ENCODE measurements at regions not wholly inside any gene's neighbourhood (a gene's known extent, or its start where the extent isn't known, plus 50 kb on each side); places are given as distances from the start of the nearest gene placed in this dataset.

DNA sequence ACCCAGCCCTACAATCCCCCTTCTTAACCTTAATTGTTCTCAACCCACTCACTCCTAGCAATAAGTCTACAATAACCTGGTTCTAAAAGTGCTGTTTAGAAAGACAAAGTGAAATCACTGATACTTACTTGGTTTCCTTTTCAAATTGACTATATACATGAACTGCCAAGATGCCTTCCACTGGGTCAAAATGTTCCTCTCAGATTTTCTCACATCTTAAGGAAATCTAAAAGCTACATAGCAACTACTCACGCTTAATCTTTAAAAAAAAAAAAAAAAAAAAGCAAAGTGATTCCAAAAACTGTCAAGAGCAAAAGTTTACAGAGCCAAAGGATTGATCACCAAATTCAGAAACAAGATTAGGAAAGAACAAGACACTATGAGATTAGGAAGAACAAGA is 68.7 kb upstream of the MAP4 start (continued):
- TF ChIP-seq, protein P1, sequence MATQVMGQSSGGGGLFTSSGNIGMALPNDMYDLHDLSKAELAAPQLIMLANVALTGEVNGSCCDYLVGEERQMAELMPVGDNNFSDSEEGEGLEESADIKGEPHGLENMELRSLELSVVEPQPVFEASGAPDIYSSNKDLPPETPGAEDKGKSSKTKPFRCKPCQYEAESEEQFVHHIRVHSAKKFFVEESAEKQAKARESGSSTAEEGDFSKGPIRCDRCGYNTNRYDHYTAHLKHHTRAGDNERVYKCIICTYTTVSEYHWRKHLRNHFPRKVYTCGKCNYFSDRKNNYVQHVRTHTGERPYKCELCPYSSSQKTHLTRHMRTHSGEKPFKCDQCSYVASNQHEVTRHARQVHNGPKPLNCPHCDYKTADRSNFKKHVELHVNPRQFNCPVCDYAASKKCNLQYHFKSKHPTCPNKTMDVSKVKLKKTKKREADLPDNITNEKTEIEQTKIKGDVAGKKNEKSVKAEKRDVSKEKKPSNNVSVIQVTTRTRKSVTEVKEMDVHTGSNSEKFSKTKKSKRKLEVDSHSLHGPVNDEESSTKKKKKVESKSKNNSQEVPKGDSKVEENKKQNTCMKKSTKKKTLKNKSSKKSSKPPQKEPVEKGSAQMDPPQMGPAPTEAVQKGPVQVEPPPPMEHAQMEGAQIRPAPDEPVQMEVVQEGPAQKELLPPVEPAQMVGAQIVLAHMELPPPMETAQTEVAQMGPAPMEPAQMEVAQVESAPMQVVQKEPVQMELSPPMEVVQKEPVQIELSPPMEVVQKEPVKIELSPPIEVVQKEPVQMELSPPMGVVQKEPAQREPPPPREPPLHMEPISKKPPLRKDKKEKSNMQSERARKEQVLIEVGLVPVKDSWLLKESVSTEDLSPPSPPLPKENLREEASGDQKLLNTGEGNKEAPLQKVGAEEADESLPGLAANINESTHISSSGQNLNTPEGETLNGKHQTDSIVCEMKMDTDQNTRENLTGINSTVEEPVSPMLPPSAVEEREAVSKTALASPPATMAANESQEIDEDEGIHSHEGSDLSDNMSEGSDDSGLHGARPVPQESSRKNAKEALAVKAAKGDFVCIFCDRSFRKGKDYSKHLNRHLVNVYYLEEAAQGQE (IDR thresholded peaks at IDR 0.05): no peak

DNA sequence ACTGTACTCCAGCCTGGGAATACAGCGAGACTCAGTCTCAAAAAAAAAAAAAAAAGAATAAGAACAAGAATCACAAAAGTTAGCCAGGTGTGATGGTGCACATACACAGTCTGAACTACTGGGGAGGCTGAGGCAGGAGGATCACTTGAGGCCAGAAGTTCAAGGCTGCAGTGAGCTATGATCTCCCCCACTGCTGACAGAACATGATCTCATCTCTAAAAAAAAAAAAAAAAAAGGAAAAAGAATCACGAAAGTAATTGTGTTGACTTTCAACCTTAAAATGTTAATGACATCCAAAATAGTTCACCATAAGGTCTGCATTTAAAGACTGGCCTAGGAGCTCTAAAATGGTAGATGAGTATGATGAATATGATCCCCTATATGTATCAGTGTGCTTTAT is 68.0 kb upstream of the MAP4 start:
- WGBS: 79% methylated on average over 2 of the region's 2 CpGs
- no peak overlapping the region for H3K4me3 ChIP-seq (ENCODE audit: low read depth in 1 of 3, low read length in 3 of 3)
- TF ChIP-seq, protein P1 (IDR thresholded peaks at IDR 0.05): no peak
- TF ChIP-seq, protein P2, sequence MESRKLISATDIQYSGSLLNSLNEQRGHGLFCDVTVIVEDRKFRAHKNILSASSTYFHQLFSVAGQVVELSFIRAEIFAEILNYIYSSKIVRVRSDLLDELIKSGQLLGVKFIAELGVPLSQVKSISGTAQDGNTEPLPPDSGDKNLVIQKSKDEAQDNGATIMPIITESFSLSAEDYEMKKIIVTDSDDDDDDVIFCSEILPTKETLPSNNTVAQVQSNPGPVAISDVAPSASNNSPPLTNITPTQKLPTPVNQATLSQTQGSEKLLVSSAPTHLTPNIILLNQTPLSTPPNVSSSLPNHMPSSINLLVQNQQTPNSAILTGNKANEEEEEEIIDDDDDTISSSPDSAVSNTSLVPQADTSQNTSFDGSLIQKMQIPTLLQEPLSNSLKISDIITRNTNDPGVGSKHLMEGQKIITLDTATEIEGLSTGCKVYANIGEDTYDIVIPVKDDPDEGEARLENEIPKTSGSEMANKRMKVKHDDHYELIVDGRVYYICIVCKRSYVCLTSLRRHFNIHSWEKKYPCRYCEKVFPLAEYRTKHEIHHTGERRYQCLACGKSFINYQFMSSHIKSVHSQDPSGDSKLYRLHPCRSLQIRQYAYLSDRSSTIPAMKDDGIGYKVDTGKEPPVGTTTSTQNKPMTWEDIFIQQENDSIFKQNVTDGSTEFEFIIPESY (IDR thresholded peaks at IDR 0.05): no peak
- H3K27ac ChIP-seq (ENCODE audit: low read depth in 1 of 2, low read length in 2 of 2): no peak overlapping the region
- peaks cover 7 to 21% (median 17%) of the 10 kb centered on the region in 4 donors for H3K4me1 ChIP-seq (ENCODE audit: control insufficient read depth in 4 of 4, insufficient read depth in 4 of 4, low read length in 3 of 4)
- H3K27me3 ChIP-seq (ENCODE audit: control insufficient read depth in 4 of 4, insufficient read depth in 4 of 4, low read length in 3 of 4): no peaks in the 10 kb centered on the region
- no peak overlapping the region for H3K9ac ChIP-seq (ENCODE audit: low read depth in 1 of 2, low read length in 2 of 2)
- H3K36me3 ChIP-seq (ENCODE audit: control insufficient read depth in 4 of 4, insufficient read depth in 3 of 4, low read depth in 1 of 4, low read length in 3 of 4): peaks cover 0 to 2% (median under 1%) of the 10 kb centered on the region in 4 donors
- no peak for DNase-seq (ENCODE audit: low spot score)
- H3K9me3 ChIP-seq (ENCODE audit: control insufficient read depth in 4 of 4, low read length in 3 of 4): no peaks in the 10 kb centered on the region

DNA sequence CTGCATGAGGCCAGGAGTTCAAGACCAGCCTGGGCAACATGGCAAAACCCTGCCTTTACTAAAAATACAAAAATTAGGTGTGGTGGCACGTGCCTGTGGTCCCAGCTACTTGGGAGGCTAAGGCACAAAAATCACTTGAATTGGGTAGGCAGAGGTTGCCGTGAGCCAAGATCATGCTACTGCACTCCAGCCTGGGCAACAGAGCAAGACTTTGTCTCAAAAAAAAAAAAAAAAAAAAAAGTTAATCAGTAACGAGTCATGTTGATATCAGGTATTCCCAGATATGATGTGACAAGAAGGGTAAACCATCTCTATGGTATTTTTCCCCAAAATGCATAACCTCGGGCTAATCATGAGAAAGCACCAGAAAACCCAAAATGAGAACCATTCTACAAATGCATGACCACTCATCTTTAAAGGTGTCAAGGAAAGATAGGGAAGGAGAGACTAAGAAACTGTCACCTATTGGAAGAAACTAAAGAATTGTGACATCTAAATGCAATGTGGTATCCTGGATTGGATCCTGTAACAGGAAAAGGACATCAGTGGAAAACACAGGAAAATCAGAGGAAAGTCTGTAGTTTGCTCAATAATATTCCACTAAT is 66.5 kb upstream of the MAP4 start:
- peaks cover 0 to 2% (median under 1%) of the 10 kb centered on the region in 4 donors for H3K36me3 ChIP-seq (ENCODE audit: control insufficient read depth in 4 of 4, insufficient read depth in 3 of 4, low read depth in 1 of 4, low read length in 3 of 4)
- no peaks in the 10 kb centered on the region for H3K9me3 ChIP-seq (ENCODE audit: control insufficient read depth in 4 of 4, low read length in 3 of 4)
- H3K27ac ChIP-seq (ENCODE audit: low read depth in 1 of 2, low read length in 2 of 2): peak overlapping the region; percentile 35 to 62
- H3K4me1 ChIP-seq (ENCODE audit: control insufficient read depth in 4 of 4, insufficient read depth in 4 of 4, low read length in 3 of 4): peaks cover 7 to 15% (median 15%) of the 10 kb centered on the region in 4 donors
- H3K4me3 ChIP-seq (ENCODE audit: low read depth in 1 of 3, low read length in 3 of 3): no peak overlapping the region
- no peak for DNase-seq (ENCODE audit: low spot score)
- no peaks in the 10 kb centered on the region for H3K27me3 ChIP-seq (ENCODE audit: control insufficient read depth in 4 of 4, insufficient read depth in 4 of 4, low read length in 3 of 4)
- WGBS: 54% methylated on average over 4 of the region's 4 CpGs
- H3K9ac ChIP-seq (ENCODE audit: low read depth in 1 of 2, low read length in 2 of 2): no peak overlapping the region
- TF ChIP-seq GABPA (IDR thresholded peaks at IDR 0.05 in 1 of 2, conservative IDR thresholded peaks at IDR 0.05 in 1 of 2) (no peak), EGR1 (IDR thresholded peaks at IDR 0.05; ENCODE audit: low read depth in 2 of 2) (no peak), RXRA (IDR thresholded peaks at IDR 0.05) (peak in 1 of 2 donors; percentile 13), JUND (IDR thresholded peaks at IDR 0.05) (no peak), HNF4G (IDR thresholded peaks at IDR 0.05) (no peak), FOXA2 (IDR thresholded peaks at IDR 0.05) (no peak), SP1 (IDR thresholded peaks at IDR 0.05) (no peak)
- TF ChIP-seq, protein P2 (IDR thresholded peaks at IDR 0.05): no peak
- TF ChIP-seq, protein P1 (IDR thresholded peaks at IDR 0.05): no peak
- TF ChIP-seq, protein P3, sequence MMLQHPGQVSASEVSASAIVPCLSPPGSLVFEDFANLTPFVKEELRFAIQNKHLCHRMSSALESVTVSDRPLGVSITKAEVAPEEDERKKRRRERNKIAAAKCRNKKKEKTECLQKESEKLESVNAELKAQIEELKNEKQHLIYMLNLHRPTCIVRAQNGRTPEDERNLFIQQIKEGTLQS (IDR thresholded peaks at IDR 0.05): no peak
